ENCODE measurements at regions not wholly inside any gene's neighbourhood (a gene's known extent, or its start where the extent isn't known, plus 50 kb on each side); places are given as distances from the start of the nearest gene placed in this dataset.

- Mint-ChIP-seq H3K27ac (ENCODE audit: unreplicated experiment) (no peak overlapping the region), H3K9me3 (ENCODE audit: unreplicated experiment) (no peaks in the 10 kb centered on the region), H3K27me3 (ENCODE audit: unreplicated experiment) (peaks cover 4% of the 10 kb centered on the region), H3K36me3 (ENCODE audit: unreplicated experiment) (no peaks in the 10 kb centered on the region), H3K4me1 (ENCODE audit: low read depth, unreplicated experiment) (no peaks in the 10 kb centered on the region), H3K4me3 (ENCODE audit: unreplicated experiment) (no peak overlapping the region)
- no peak for TF ChIP-seq CTCF (IDR thresholded peaks at IDR 0.05; ENCODE audit: partially characterized antibody, unreplicated experiment)
- no peak for DNase-seq
These were observed 540.3 kb downstream of the PCDH18 start for GRCh38 chr4:136992032-136992431.

GRCh38 chr4:136985683-136986082 lies 546.6 kb downstream of the PCDH18 start:
- Mint-ChIP-seq H3K9me3 (ENCODE audit: unreplicated experiment) (no peaks in the 10 kb centered on the region), H3K27ac (ENCODE audit: unreplicated experiment) (no peak overlapping the region), H3K36me3 (ENCODE audit: unreplicated experiment) (no peaks in the 10 kb centered on the region), H3K4me1 (ENCODE audit: low read depth, unreplicated experiment) (no peaks in the 10 kb centered on the region), H3K27me3 (ENCODE audit: unreplicated experiment) (no peaks in the 10 kb centered on the region), H3K4me3 (ENCODE audit: unreplicated experiment) (no peak overlapping the region)
- no peak for DNase-seq
- no peak for TF ChIP-seq CTCF (IDR thresholded peaks at IDR 0.05; ENCODE audit: partially characterized antibody, unreplicated experiment)

- no peaks in the 10 kb centered on the region for H3K36me3 Mint-ChIP-seq (ENCODE audit: unreplicated experiment)
- H3K9me3 Mint-ChIP-seq (ENCODE audit: unreplicated experiment) = no peaks in the 10 kb centered on the region
- DNase-seq = no peak
- H3K4me3 Mint-ChIP-seq (ENCODE audit: unreplicated experiment) = no peak overlapping the region
- no peaks in the 10 kb centered on the region for H3K27me3 Mint-ChIP-seq (ENCODE audit: unreplicated experiment)
- no peak overlapping the region for H3K27ac Mint-ChIP-seq (ENCODE audit: unreplicated experiment)
- no peak for TF ChIP-seq CTCF (IDR thresholded peaks at IDR 0.05; ENCODE audit: partially characterized antibody, unreplicated experiment)
- no peaks in the 10 kb centered on the region for H3K4me1 Mint-ChIP-seq (ENCODE audit: low read depth, unreplicated experiment)
These were observed 565.2 kb downstream of the PCDH18 start for GRCh38 chr4:136967069-136967468.

- Mint-ChIP-seq H3K9me3 (ENCODE audit: unreplicated experiment) (no peaks in the 10 kb centered on the region), H3K27ac (ENCODE audit: unreplicated experiment) (no peak overlapping the region), H3K4me3 (ENCODE audit: unreplicated experiment) (no peak overlapping the region), H3K27me3 (ENCODE audit: unreplicated experiment) (no peaks in the 10 kb centered on the region), H3K4me1 (ENCODE audit: low read depth, unreplicated experiment) (no peaks in the 10 kb centered on the region), H3K36me3 (ENCODE audit: unreplicated experiment) (no peaks in the 10 kb centered on the region)
- TF ChIP-seq CTCF (IDR thresholded peaks at IDR 0.05; ENCODE audit: partially characterized antibody, unreplicated experiment) = no peak
- DNase-seq = no peak
These were observed 566.8 kb downstream of the PCDH18 start for GRCh38 chr4:136965478-136965877.

- Mint-ChIP-seq H3K4me3 (ENCODE audit: unreplicated experiment) (no peak overlapping the region), H3K27ac (ENCODE audit: unreplicated experiment) (no peak overlapping the region), H3K27me3 (ENCODE audit: unreplicated experiment) (no peaks in the 10 kb centered on the region)
These were observed 569.4 kb downstream of the PCDH18 start for GRCh38 chr4:136962868-136963267.

More at GRCh38 chr4:136962868-136963267, 569.4 kb downstream of the PCDH18 start:
- H3K9me3 Mint-ChIP-seq (ENCODE audit: unreplicated experiment) = no peaks in the 10 kb centered on the region
- H3K4me1 Mint-ChIP-seq (ENCODE audit: low read depth, unreplicated experiment) = no peaks in the 10 kb centered on the region
- TF ChIP-seq CTCF (IDR thresholded peaks at IDR 0.05; ENCODE audit: partially characterized antibody, unreplicated experiment) = no peak
- no peaks in the 10 kb centered on the region for H3K36me3 Mint-ChIP-seq (ENCODE audit: unreplicated experiment)
- no peak for DNase-seq

All from glutamatergic neuron (in vitro differentiated cells).